BE2C (cell line): ENCODE measurements at regions not wholly inside any gene's neighbourhood (a gene's known extent, or its start where the extent isn't known, plus 50 kb on each side); places are given as distances from the start of the nearest gene placed in this dataset.

Experiments used
- DNase-seq: peaks from one replicate; pipeline ENCODE4 v3.0.0-alpha.2; 2020
- H3K27me3 ChIP-seq: fragments of 250-450 bp; sonication (Bioruptor Pico); 2 replicates; pipeline ENCODE4 v1.5.1; 2020; ENCODE audit warnings: mild to moderate bottlenecking
- H3K36me3 ChIP-seq: fragments of 250-450 bp; sonication (Bioruptor Pico); 2 replicates; pipeline ENCODE4 v1.5.1; 2020; ENCODE audit warnings: mild to moderate bottlenecking
- H3K4me1 ChIP-seq: fragments of 250-450 bp; sonication (Bioruptor Pico); 2 replicates; pipeline ENCODE4 v1.5.1; 2020
- H3K4me3 ChIP-seq: 2 replicates; pipeline ENCODE4 v1.5.1; 2011; ENCODE audit warnings: low read depth, low read length
- H3K9me3 ChIP-seq: fragments of 250-450 bp; sonication (Bioruptor Pico); 2 replicates; pipeline ENCODE4 v1.5.1; 2020
- TF ChIP-seq, protein P1 (sequence below): IDR thresholded peaks from 2 replicates; pipeline ENCODE4 v1.5.1; 2012; ENCODE audit warnings: mild to moderate bottlenecking, low read depth, low read length

DNA sequence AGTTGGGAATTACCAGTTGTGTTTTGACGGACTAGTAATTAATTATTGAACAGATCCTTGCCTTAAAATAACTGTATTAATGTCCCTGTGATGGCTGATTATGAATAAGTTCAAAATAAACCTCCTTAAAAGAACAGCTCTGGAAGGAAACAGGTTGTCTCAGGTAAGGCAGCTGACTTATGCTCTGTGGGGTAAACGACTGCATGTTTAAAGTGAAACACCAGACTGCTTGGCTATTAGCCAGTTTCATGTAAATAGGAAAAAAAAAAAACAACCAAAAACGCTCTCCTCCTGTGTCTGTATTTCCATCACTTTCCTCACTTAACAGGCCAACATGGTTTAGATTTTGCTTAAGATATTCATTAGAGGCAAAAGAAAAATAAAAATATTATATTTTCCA is 243.6 kb downstream of the TMEM182 start:
- H3K27me3 ChIP-seq: no peaks in the 10 kb centered on the region
- no peak overlapping the region for H3K4me3 ChIP-seq
- no peak for DNase-seq
- TF ChIP-seq, protein P1, sequence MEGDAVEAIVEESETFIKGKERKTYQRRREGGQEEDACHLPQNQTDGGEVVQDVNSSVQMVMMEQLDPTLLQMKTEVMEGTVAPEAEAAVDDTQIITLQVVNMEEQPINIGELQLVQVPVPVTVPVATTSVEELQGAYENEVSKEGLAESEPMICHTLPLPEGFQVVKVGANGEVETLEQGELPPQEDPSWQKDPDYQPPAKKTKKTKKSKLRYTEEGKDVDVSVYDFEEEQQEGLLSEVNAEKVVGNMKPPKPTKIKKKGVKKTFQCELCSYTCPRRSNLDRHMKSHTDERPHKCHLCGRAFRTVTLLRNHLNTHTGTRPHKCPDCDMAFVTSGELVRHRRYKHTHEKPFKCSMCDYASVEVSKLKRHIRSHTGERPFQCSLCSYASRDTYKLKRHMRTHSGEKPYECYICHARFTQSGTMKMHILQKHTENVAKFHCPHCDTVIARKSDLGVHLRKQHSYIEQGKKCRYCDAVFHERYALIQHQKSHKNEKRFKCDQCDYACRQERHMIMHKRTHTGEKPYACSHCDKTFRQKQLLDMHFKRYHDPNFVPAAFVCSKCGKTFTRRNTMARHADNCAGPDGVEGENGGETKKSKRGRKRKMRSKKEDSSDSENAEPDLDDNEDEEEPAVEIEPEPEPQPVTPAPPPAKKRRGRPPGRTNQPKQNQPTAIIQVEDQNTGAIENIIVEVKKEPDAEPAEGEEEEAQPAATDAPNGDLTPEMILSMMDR: no peak
- H3K36me3 ChIP-seq: no peaks in the 10 kb centered on the region
- H3K9me3 ChIP-seq: no peaks in the 10 kb centered on the region
- H3K4me1 ChIP-seq: no peaks in the 10 kb centered on the region

GRCh38 chr2:103007086-103007485 is 245.3 kb downstream of the TMEM182 start:
- no peaks in the 10 kb centered on the region for H3K9me3 ChIP-seq
- no peak overlapping the region for H3K4me3 ChIP-seq
- no peaks in the 10 kb centered on the region for H3K27me3 ChIP-seq
- H3K4me1 ChIP-seq: no peaks in the 10 kb centered on the region
- DNase-seq: no peak
- no peaks in the 10 kb centered on the region for H3K36me3 ChIP-seq
- TF ChIP-seq, protein P1: no peak

GRCh38 chr2:103008586-103008985 is 246.8 kb downstream of the TMEM182 start:
- Histone ChIP-seq H3K27me3 (no peaks in the 10 kb centered on the region), H3K4me1 (no peaks in the 10 kb centered on the region), H3K36me3 (no peaks in the 10 kb centered on the region), H3K9me3 (no peaks in the 10 kb centered on the region), H3K4me3 (no peak overlapping the region)
- TF ChIP-seq, protein P1: no peak
- no peak for DNase-seq

DNA sequence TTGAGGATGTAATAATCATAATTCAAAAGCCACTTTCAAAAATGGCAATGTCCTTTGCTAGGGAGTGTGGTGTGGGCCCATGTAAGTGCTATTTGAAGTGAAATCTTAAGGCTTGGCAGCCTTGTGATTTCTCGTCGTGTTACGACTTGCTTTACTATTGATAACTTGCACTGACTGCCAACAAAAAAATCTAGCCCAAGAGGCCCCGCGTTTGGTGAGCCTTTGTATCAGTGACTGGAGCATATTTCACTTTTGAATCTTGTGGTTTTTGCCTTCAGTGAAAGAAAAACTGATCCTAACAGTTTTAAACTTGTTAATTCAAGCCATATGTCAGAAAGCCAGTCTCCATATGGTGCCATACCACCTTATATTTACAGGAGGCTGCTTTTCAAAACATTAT is 248.0 kb downstream of the TMEM182 start:
- no peak for DNase-seq
- Histone ChIP-seq H3K36me3 (no peaks in the 10 kb centered on the region), H3K4me3 (no peak overlapping the region), H3K4me1 (no peaks in the 10 kb centered on the region), H3K27me3 (no peaks in the 10 kb centered on the region), H3K9me3 (no peaks in the 10 kb centered on the region)
- TF ChIP-seq, protein P1: no peak

- Histone ChIP-seq H3K4me3 (no peak overlapping the region), H3K4me1 (no peaks in the 10 kb centered on the region), H3K36me3 (no peaks in the 10 kb centered on the region), H3K27me3 (no peaks in the 10 kb centered on the region), H3K9me3 (no peaks in the 10 kb centered on the region)
- DNase-seq: no peak
- TF ChIP-seq, protein P1: no peak
These were observed 248.5 kb downstream of the TMEM182 start for GRCh38 chr2:103010306-103010705.

- Histone ChIP-seq H3K9me3 (no peaks in the 10 kb centered on the region), H3K27me3 (no peaks in the 10 kb centered on the region), H3K36me3 (no peaks in the 10 kb centered on the region), H3K4me3 (no peak overlapping the region), H3K4me1 (no peaks in the 10 kb centered on the region)
- TF ChIP-seq, protein P1: no peak
- DNase-seq: no peak
These were observed 248.9 kb downstream of the TMEM182 start for GRCh38 chr2:103010751-103011150.
